Ascending aorta (tissue), 2 donors: ENCODE measurements at regions not wholly inside any gene's neighbourhood (a gene's known extent, or its start where the extent isn't known, plus 50 kb on each side); places are given as distances from the start of the nearest gene placed in this dataset.

Experiments
- DNase-seq, 2 donors: peaks; one replicate each; pipeline ENCODE4 v3.0.0-alpha.2; 2019; ENCODE audit warnings: low spot score in 2 of 2
- H3K27ac ChIP-seq, 2 donors: fragments of 200-600 bp; sonication (generic); one replicate each; pipeline ENCODE4 v1.5.1; 2016 to 2017; ENCODE audit warnings: mild to moderate bottlenecking in 1 of 2
- H3K27me3 ChIP-seq: fragments of 200-600 bp; sonication (generic); one replicate; pipeline ENCODE4 v1.5.1; 2017
- H3K36me3 ChIP-seq, 2 donors: fragments of 200-600 bp; sonication (generic); one replicate each; pipeline ENCODE4 v1.5.1; 2016
- H3K4me1 ChIP-seq, 2 donors: fragments of 200-600 bp; sonication (generic); one replicate each; pipeline ENCODE4 v1.5.1; 2016 to 2017; ENCODE audit warnings: mild to moderate bottlenecking in 1 of 2
- H3K4me3 ChIP-seq, 2 donors: fragments of 200-600 bp; sonication (generic); one replicate each; pipeline ENCODE4 v1.5.1; 2016 to 2017; ENCODE audit warnings: mild to moderate bottlenecking in 1 of 2
- H3K9me3 ChIP-seq, 2 donors: fragments of 200-600 bp; sonication (generic); one replicate each; pipeline ENCODE4 v1.5.1; 2016
- CTCF ChIP-seq, 3 experiments: fragments of 200-600 bp in 2 of 3; fragments of 450-650 bp in 1 of 3; sonication (generic) in 2 of 3; IDR thresholded peaks; one replicate each; pipeline ENCODE4 v1.5.1; 2016 to 2019; ENCODE audit warnings: antibody characterized with exemption in 3 of 3, mild to moderate bottlenecking in 1 of 3, moderate library complexity in 1 of 3
- intact Hi-C: fragments of 100-400 bp; cut with DNase I; formaldehyde crosslinking; loops from one replicate; pipeline ENCODE4 v1.15.1; 2023

GRCh38 chr19:29367791-29368222 lies 154.9 kb upstream of the UQCRFS1 start:
- Histone ChIP-seq H3K9me3 (no peaks in the 10 kb centered on the region), H3K4me3 (no peak overlapping the region), H3K36me3 (no peaks in the 10 kb centered on the region), H3K27ac (no peak overlapping the region), H3K27me3 (no peaks in the 10 kb centered on the region), H3K4me1 (no peaks in the 10 kb centered on the region)
- intact Hi-C loops, result no loop called here
- no peak for TF ChIP-seq CTCF (IDR thresholded peaks at IDR 0.05)
- no peak for DNase-seq

- Histone ChIP-seq H3K4me3 (no peak overlapping the region), H3K27ac (no peak overlapping the region)
Measured at GRCh38 chr19:29370276-29370675, 155.5 kb upstream of the VSTM2B start.

GRCh38 chr19:29371251-29372090 lies 154.3 kb upstream of the VSTM2B start:
- intact Hi-C loops, result no loop called here
- H3K4me3 ChIP-seq, result no peak overlapping the region
- DNase-seq, result no peak
- H3K27me3 ChIP-seq, result no peaks in the 10 kb centered on the region
- no peaks in the 10 kb centered on the region for H3K9me3 ChIP-seq
- no peak for TF ChIP-seq CTCF (IDR thresholded peaks at IDR 0.05)
- no peaks in the 10 kb centered on the region for H3K4me1 ChIP-seq
- no peaks in the 10 kb centered on the region for H3K36me3 ChIP-seq
- H3K27ac ChIP-seq, result no peak overlapping the region

More at GRCh38 chr19:29370276-29370675, 155.5 kb upstream of the VSTM2B start:
- DNase-seq, result no peak
- Histone ChIP-seq H3K27me3 (no peaks in the 10 kb centered on the region), H3K4me1 (no peaks in the 10 kb centered on the region), H3K9me3 (no peaks in the 10 kb centered on the region), H3K36me3 (no peaks in the 10 kb centered on the region)
- intact Hi-C loops, result no loop called here
- no peak for TF ChIP-seq CTCF (IDR thresholded peaks at IDR 0.05)

GRCh38 chr19:29372091-29372415 lies 153.7 kb upstream of the VSTM2B start:
- H3K9me3 ChIP-seq, result no peaks in the 10 kb centered on the region
- no peak overlapping the region for H3K4me3 ChIP-seq
- no peaks in the 10 kb centered on the region for H3K36me3 ChIP-seq
- no peak for TF ChIP-seq CTCF (IDR thresholded peaks at IDR 0.05)
- no peaks in the 10 kb centered on the region for H3K4me1 ChIP-seq
- DNase-seq, result no peak
- no peaks in the 10 kb centered on the region for H3K27me3 ChIP-seq
- intact Hi-C loops, result no loop called here
- no peak overlapping the region for H3K27ac ChIP-seq

GRCh38 chr19:29372461-29372860 lies 153.3 kb upstream of the VSTM2B start:
- no peaks in the 10 kb centered on the region for H3K4me1 ChIP-seq
- no peaks in the 10 kb centered on the region for H3K9me3 ChIP-seq
- no peak overlapping the region for H3K4me3 ChIP-seq
- H3K36me3 ChIP-seq, result no peaks in the 10 kb centered on the region
- intact Hi-C loops, result no loop called here
- no peak overlapping the region for H3K27ac ChIP-seq
- no peak for DNase-seq
- no peak for TF ChIP-seq CTCF (IDR thresholded peaks at IDR 0.05)
- H3K27me3 ChIP-seq, result no peaks in the 10 kb centered on the region
